GM18505 (cell line): ENCODE measurements at regions not wholly inside any gene's neighbourhood (a gene's known extent, or its start where the extent isn't known, plus 50 kb on each side); places are given as distances from the start of the nearest gene placed in this dataset.
"Not testable (repeated sequence)": the region's sequence is repeated elsewhere in the genome, so short reads cannot be mapped to it uniquely, and the experiment has no call there.

ENCODE experiments used
- ATAC-seq: cut with Tn5 transposase; IDR thresholded peaks from one replicate; pipeline ENCODE4 v1.9.1; 2021; ENCODE audit not compliant: unreplicated experiment
- POLR2A ChIP-seq: IDR thresholded peaks from 4 replicates; pipeline ENCODE4 v1.6.1; 2011; ENCODE audit warnings: borderline replicate concordance; ENCODE audit not compliant: insufficient read depth, insufficient read length; ENCODE audit errors: extremely low read depth

DNA sequence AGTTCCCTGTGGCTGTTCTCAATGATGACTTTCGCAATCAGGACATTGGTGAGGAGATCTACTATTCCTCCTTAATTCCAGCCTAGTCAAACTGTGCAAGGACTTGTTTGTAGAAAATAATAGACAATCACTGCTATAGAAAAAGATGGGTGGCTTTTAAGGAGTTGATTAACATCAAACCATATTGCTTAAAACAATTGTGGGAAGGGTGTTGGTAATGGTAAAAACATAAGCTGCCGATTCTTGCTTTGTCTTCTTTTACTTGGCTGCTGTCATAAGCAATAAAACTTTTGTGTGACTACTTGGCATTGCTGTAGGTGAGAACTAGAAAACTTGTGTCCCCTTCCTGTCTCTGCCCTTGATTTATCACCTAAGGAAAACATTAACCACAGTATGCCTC is 561.2 kb upstream of the SEMA6A start:
- ATAC-seq, result no peak
- TF ChIP-seq POLR2A, result no peak

DNA sequence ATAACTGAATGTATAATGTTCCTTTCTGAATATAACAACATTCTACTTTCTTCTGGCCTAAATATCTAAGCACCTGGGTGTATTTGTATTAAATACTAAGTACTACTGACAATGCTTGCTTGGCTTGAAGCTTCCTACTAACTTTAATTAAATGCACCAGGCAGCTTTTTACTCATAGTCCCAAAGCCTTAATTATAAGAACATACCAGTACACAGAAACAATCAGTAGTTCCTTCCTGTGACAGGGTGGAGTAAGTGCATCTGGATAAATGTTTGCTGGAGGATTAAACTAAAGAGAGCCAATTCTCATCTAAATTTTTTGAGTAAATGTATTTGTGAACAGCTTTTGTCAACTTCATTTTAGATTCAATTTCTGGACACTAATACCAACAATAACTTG is 558.6 kb upstream of the SEMA6A start:
- no peak for TF ChIP-seq POLR2A
- no peak for ATAC-seq

DNA sequence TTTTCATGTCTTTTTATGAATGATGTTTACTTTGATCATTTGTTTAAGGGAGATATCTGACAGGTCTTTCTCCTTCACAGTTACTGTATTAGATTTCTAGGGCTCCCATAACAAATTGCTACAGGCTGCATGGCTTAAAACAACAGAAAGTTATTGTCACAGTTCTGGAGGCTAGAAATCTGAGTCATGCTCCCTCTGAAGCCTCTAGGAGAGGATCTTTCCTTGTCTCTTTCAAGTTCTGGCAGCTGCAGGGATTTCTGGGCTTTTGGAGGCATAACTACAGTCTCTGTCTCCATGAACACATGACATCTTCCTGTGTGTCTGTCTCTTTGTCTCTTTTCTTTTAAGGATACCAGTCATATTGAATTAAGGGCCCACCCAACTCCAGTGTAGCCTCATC is 557.3 kb upstream of the SEMA6A start:
- no peak for TF ChIP-seq POLR2A
- no peak for ATAC-seq

- peak; percentile 91 for ATAC-seq
- no peak for TF ChIP-seq POLR2A
These were observed 556.5 kb upstream of the SEMA6A start for GRCh38 chr5:117131048-117131679.

DNA sequence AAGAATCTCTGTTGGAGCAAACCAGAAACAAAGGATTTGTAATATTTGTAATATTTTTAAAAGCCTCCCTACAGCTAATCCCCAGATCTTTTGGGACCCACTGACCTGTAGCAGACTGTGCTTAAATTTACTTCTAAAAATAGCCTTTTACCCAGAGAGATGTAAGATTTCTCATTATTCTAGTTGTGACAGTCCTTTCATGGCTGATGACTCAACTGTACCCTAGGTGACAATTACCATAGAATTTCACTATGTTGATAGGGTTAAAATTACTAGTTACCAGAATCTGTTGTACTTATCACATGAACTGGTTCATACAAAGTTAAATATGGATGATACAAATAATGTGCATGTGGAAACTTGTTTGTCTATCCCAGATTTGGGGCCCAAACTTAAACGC is 543.9 kb upstream of the SEMA6A start:
- no peak for ATAC-seq
- no peak for TF ChIP-seq POLR2A

DNA sequence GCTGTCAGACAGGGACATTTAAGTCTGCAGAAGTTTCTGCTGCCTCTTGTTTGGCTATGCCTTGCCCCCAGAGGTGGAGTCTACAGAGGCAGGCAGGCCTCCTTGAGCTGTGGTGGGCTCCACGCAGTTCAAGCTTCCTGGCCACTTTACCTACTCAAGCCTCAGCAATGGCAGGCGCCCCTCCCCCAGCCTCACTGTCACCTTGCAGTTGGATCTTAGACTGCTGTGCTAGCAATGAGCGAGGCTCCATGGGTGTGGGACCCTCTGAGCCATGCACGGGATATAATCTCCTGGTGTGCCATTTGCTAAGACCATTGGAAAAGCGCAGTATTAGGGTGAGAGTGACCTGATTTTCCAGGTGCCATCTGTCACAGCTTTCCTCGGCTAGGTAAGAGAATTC is 542.7 kb upstream of the SEMA6A start:
- ATAC-seq, result not testable (repeated sequence)

DNA sequence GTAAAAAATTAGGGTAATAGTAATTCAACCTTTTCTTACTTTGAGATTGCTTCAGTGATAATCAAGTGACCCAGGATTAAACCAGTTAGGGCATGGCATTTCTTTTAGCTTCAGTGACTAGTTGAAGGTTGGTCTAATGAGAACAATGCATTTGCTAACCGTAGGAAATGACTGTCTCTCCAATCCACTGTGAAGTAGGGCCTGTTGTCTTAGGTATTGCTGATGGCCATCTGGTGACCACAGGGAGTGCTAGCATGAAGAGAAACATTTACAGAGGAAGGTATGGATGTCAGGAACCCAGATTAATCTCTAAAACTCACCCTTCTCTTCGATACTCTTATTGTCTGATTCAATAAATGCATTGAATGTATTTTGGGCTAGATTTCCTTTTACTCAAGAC is 535.9 kb upstream of the SEMA6A start:
- no peak for ATAC-seq

DNA sequence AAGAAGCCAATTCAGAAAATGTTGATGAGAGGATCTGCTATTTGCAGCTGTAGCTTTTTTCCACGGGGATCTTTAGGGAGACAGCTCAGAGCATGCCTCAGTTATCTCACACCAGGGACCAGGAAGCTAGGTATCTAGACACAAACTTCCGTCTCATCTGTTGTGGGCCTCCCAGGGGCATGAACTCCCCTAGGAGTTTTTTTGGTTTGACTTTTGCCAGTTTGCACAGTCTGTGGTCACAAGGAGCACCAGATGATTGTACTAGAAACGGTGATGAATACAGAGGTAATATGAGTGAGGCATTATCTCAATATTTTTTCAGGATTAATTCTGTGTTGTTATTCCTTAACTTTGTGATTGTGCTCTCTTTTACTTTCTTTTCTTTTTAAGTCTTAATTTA is 533.2 kb upstream of the SEMA6A start:
- ATAC-seq, result no peak
- TF ChIP-seq POLR2A, result no peak

More for the DNA sequence above, 535.9 kb upstream of the SEMA6A start:
- TF ChIP-seq POLR2A, result no peak

DNA sequence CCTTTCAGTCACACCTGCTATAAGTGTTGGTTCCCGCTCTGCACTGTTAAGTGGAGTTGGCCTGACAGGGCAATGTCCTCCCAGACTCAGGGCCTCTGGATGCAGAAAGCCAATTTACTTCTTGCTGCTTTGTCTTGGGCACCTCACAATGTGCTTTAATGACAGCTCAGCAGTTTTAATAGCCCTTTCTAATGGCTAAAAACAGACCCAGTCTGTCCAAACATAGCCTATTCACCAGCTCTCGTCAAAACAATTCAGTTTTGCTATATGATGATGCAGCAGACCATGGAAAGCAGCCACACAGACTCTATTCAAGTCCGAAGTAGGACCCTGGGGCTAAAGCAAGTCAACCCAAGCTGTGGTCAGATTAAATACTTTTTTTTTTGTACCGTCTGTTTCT is 529.1 kb upstream of the SEMA6A start:
- ATAC-seq, result no peak
- no peak for TF ChIP-seq POLR2A

- peak; percentile 53 for ATAC-seq
- TF ChIP-seq POLR2A, result no peak
These were observed 528.0 kb upstream of the SEMA6A start for GRCh38 chr5:117102591-117102990.

GRCh38 chr5:117100176-117100575 is 525.6 kb upstream of the SEMA6A start:
- no peak for TF ChIP-seq POLR2A
- no peak for ATAC-seq

DNA sequence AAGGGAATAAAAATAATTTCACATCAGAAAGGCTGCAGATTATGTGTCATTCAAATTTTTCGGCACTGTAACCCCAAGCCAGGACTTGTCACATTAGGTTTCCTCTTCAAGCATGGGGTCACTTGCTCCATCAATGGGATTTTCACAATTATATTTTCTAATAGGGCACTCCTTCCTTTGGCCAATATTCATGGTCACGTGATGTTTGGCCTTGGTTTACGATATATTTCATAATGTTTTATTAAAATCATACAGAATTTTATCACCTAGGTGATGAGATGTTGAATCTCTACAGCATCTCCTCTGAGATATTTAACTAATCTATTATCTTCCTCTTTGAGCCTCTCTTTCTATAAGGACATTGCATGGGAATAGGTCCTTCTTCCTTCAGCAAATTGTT is 523.5 kb upstream of the SEMA6A start:
- ATAC-seq, result no peak
- no peak for TF ChIP-seq POLR2A

DNA sequence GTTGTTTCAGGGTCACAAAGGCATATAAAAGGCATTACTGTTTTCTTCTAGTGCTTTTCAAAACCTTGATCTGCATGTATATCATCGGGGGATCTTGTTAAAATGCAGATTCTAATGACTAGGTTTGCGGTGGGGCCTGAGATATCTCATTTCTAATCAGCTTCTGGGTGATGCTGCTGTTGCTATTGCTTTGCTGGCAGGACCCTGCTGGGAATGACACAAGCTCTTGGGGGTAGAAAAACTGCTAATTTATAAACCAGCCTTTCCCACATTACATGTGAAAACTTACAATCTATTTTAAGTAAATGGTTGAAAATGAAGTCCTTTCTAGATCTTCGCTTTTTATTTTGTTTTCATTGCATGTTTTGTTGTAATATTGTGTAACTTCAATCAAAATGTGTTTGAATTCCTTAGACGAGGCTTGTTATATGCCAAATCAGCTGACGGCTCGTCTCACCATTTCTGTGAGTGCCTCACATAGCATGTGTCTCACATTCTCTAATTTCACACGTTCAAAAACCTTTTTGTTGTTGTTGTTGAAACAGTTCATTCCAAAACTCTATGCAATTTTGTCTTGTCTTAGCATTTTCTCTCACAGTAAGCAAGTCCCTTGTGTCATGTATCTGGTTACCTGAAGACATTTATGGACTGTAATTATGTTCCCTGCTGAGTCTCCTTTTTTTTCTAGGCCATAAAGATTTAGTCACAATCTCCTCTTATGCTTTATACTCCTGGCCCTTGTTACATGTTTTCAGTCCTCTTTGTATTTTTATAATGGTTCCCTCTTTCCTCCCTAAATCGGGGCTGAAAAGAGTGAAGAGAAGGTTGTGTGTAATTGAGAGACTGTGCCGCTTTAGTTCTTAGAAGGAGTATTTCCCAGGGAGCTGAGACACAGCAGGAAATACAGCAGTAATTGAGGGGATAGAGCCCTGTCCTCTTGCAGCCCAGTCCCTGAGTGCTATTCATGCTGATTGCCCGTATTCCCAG is 521.0 kb upstream of the SEMA6A start:
- no peak for ATAC-seq
- no peak for TF ChIP-seq POLR2A
